AG04450 (cell line): ENCODE measurements at regions not wholly inside any gene's neighbourhood (a gene's known extent, or its start where the extent isn't known, plus 50 kb on each side); places are given as distances from the start of the nearest gene placed in this dataset.

ENCODE experiments used
- CTCF ChIA-PET: fragments of 300-600, 350-600 bp; formaldehyde crosslinking; extraction: SDS; loops from one replicate; lab custom pipeline; 2022; ENCODE audit warnings: antibody characterized with exemption, inconsistent platforms; lab: Charles Lee
- POLR2A ChIA-PET: fragments of 350-600 bp; formaldehyde crosslinking; extraction: SDS; loops from one replicate; lab custom pipeline; 2021; ENCODE audit warnings: antibody characterized with exemption, inconsistent platforms; lab: Yijun Ruan, JAX
- DNase-seq: peaks from one replicate; pipeline ENCODE4 v3.0.0-alpha.2; 2011; ENCODE audit warnings: low read depth, low spot score
- H3K27ac ChIP-seq: one replicate; pipeline ENCODE4 v1.5.1; 2012; ENCODE audit warnings: low read depth, low read length, control low read depth
- H3K27me3 ChIP-seq: one replicate; pipeline ENCODE4 v1.6.0; 2012; ENCODE audit warnings: low read length; ENCODE audit not compliant: control insufficient read depth, insufficient read depth
- H3K4me3 ChIP-seq: 2 replicates; pipeline ENCODE4 v1.5.1; 2011; ENCODE audit warnings: mild to moderate bottlenecking, low read depth, low read length, control low read depth
- H3K9me3 ChIP-seq: 2 replicates; pipeline ENCODE4 v1.5.1; 2012; ENCODE audit warnings: low read length; ENCODE audit not compliant: control insufficient read depth, insufficient read depth
- TF ChIP-seq, protein P1 (sequence below): IDR thresholded peaks from 2 replicates; pipeline ENCODE4 v1.5.1; 2011; ENCODE audit warnings: low read depth, low read length, control low read depth, inconsistent platforms

DNA sequence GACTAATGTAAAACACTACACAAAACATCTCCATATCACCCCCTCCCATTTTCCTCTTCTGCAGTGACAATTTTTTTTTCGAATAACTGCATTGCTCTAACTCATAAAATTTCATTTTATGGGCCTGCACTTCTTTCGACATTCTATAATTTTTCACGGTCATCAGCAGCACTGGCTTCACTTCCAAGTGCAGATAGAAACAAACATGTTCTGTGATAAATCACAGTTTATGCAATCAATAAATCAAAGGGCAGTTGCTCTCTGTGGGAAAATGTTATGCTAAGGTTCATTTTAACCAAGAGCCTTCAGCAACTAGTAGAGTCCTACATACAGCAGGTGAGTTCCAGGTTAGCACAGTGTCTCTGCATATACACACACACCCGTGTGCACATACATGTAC lies 100.1 kb downstream of the GPAM start:
- Histone ChIP-seq H3K9me3 (no peaks in the 10 kb centered on the region), H3K27ac (no peak overlapping the region), H3K4me3 (no peak overlapping the region), H3K27me3 (no peaks in the 10 kb centered on the region)
- TF ChIP-seq, protein P1, sequence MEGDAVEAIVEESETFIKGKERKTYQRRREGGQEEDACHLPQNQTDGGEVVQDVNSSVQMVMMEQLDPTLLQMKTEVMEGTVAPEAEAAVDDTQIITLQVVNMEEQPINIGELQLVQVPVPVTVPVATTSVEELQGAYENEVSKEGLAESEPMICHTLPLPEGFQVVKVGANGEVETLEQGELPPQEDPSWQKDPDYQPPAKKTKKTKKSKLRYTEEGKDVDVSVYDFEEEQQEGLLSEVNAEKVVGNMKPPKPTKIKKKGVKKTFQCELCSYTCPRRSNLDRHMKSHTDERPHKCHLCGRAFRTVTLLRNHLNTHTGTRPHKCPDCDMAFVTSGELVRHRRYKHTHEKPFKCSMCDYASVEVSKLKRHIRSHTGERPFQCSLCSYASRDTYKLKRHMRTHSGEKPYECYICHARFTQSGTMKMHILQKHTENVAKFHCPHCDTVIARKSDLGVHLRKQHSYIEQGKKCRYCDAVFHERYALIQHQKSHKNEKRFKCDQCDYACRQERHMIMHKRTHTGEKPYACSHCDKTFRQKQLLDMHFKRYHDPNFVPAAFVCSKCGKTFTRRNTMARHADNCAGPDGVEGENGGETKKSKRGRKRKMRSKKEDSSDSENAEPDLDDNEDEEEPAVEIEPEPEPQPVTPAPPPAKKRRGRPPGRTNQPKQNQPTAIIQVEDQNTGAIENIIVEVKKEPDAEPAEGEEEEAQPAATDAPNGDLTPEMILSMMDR, result no peak
- ChIA-PET POLR2A (no interaction called here), CTCF (no interaction called here)
- DNase-seq, result no peak

DNA sequence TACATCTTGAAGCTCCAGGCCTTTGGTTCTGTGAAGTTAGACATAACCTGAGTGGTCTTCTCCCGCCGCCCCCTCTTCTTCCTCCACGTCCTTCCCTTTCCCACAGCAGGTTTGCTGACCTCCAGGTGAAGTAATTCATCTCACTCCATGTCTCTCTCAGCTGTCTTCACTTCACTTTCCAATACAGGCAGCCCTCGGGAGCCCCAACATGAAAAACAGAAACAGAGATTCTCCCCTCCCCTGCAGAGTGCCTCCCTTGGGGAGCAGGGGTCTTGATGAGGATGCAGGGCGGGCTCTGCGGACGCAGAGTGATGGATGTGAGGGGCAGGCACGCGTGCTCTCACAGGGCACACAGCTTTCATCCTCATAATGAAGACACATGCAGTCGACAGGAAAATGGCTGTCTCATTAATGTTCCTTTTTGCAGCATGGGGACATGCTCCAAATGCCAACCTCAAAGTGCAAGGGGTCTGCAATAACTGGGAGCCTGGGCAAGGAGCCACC lies 95.6 kb downstream of the GPAM start:
- no peak overlapping the region for H3K4me3 ChIP-seq
- ChIA-PET POLR2A (no interaction called here), CTCF (no interaction called here)
- no peak overlapping the region for H3K27ac ChIP-seq
- no peak for DNase-seq
- TF ChIP-seq, protein P1, result no peak
- no peaks in the 10 kb centered on the region for H3K9me3 ChIP-seq
- H3K27me3 ChIP-seq, result no peaks in the 10 kb centered on the region

DNA sequence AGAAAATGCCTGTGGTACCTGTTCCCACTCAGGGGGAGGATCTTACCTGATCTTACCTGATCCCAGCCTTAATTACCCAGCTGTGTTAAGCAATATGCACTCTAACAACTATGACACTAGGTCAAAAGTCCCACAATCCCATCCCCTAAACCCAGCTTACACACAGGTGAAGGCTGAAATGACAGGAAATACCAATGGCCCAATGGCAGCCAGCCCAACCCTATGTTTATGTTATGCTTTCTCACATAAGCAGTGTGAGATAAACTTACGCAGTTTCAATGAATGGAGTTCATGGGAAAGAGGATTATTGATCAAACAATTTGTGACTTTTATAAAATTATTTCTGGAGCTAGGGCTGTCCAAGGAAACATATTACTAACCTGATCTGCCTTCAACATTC lies 91.9 kb downstream of the GPAM start:
- TF ChIP-seq, protein P1, result no peak
- Histone ChIP-seq H3K9me3 (no peaks in the 10 kb centered on the region), H3K27me3 (no peaks in the 10 kb centered on the region), H3K4me3 (no peak overlapping the region), H3K27ac (no peak overlapping the region)
- POLR2A ChIA-PET, result no interaction called here
- CTCF ChIA-PET, result no interaction called here
- no peak for DNase-seq

DNA sequence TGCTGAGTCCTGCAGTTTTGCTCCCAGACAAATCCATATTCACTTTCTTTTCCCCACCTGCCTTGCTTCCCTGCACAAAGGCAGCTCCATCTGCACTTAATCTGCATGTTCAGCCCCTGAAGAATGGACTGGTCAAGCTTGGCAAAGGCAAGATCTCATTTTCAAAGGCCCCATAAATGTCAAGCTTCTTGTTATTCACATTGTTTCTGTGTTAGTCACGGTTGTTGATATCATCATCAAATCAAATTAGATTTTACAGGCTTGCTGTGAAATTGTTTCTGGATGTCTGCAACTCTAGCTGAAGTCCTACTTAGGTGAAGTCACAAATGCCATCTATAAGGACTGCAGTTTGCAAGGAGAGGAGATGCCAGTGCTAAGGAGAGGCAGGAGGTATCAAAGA lies 91.0 kb downstream of the GPAM start:
- Histone ChIP-seq H3K4me3 (no peak overlapping the region), H3K27me3 (no peaks in the 10 kb centered on the region), H3K27ac (no peak overlapping the region), H3K9me3 (no peaks in the 10 kb centered on the region)
- TF ChIP-seq, protein P1, result no peak
- CTCF ChIA-PET, result no interaction called here
- POLR2A ChIA-PET, result no interaction called here
- DNase-seq, result no peak

DNA sequence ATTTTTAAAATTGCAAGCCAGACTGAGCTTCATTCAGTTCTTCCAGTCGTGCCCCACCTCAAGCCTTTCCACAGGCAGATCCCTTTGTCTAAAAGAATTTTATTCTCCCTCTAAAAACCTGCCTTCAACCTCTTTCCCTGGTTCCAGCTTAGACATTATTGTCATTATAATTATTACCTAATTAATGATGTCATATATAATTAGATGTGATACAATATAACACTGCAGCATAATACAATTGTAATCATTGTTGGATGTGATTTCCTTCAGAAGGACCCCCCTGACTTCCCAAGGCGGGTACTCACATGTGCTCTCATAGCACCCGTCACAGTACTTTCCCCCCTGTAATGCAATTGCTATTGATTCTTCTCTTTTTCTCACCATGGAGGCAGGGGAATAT lies 88.6 kb downstream of the GPAM start:
- no peaks in the 10 kb centered on the region for H3K27me3 ChIP-seq
- ChIA-PET POLR2A (no interaction called here), CTCF (no interaction called here)
- no peak overlapping the region for H3K4me3 ChIP-seq
- DNase-seq, result no peak
- H3K9me3 ChIP-seq, result no peaks in the 10 kb centered on the region
- TF ChIP-seq, protein P1, result no peak
- no peak overlapping the region for H3K27ac ChIP-seq
